Right atrium auricular region (tissue), 2 donors: ENCODE measurements at regions not wholly inside any gene's neighbourhood (a gene's known extent, or its start where the extent isn't known, plus 50 kb on each side); places are given as distances from the start of the nearest gene placed in this dataset.

Experiments used
- DNase-seq: peaks from one replicate; pipeline ENCODE4 v3.0.0-alpha.2; 2019; ENCODE audit warnings: low spot score
- H3K27ac ChIP-seq, 2 donors: fragments of 200-600 bp; sonication (generic); 1 replicate in 1 of 2; 2 replicates in 1 of 2; pipeline ENCODE4 v1.5.1; 2016 to 2019
- H3K27me3 ChIP-seq, 2 donors: fragments of 200-600 bp; sonication (generic); one replicate each; pipeline versions ENCODE4 v1.5.1 to v1.6.0; 2017 to 2019
- H3K36me3 ChIP-seq: fragments of 200-600 bp; sonication (generic); one replicate; pipeline ENCODE4 v1.5.1; 2016
- H3K4me1 ChIP-seq, 2 donors: fragments of 200-600 bp; sonication (generic); one replicate each; pipeline versions ENCODE4 v1.5.1 to v1.6.0; 2017 to 2019
- H3K4me3 ChIP-seq, 2 donors: fragments of 200-600 bp; sonication (generic); 1 replicate in 1 of 2; 2 replicates in 1 of 2; pipeline ENCODE4 v1.5.1; 2017 to 2019; ENCODE audit warnings: mild to moderate bottlenecking in 1 of 2, moderate library complexity in 1 of 2
- H3K9me3 ChIP-seq, 2 donors: fragments of 200-600 bp; sonication (generic); one replicate each; pipeline ENCODE4 v1.5.1; 2019
- CTCF ChIP-seq, 2 donors: fragments of 200-600 bp; sonication (generic); IDR thresholded peaks; one replicate each; pipeline ENCODE4 v1.5.1; 2019; ENCODE audit warnings: antibody characterized with exemption in 2 of 2

- Histone ChIP-seq H3K36me3 (no peaks in the 10 kb centered on the region), H3K27ac (peak overlapping the region in 1 of 2 donors; percentile 62), H3K4me3 (no peak overlapping the region), H3K4me1 (peaks cover 0 to 38% of the 10 kb centered on the region in 2 donors), H3K27me3 (no peaks in the 10 kb centered on the region), H3K9me3 (no peaks in the 10 kb centered on the region)
- no peak for TF ChIP-seq CTCF (IDR thresholded peaks at IDR 0.05)
- no peak for DNase-seq
Observed at GRCh38 chr3:147653367-147653923, 244.3 kb downstream of the ZIC1 start.

DNA sequence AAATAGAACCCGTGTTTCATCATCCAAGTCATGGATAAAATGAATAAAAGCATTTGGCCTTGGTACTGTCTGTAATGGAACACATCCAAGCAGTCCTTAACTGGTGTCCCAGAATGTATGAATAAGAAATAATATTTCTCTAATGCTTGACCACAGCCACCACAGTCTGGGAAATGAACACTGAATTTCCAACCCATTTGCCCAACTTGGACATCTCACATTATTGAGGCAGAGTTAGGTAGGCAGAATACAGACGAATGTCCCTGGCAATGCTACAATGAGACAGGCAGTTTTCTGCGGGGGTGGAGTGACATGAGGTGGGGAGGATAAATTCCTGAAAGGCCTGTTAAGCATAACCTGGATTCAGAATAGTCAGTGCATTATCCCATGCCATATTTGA, 245.7 kb downstream of the ZIC1 start:
- Histone ChIP-seq H3K36me3 (no peaks in the 10 kb centered on the region), H3K27ac (peak overlapping the region in 1 of 2 donors; percentile 54)
- TF ChIP-seq CTCF (IDR thresholded peaks at IDR 0.05) = no peak

GRCh38 chr3:147655236-147655635, 246.1 kb downstream of the ZIC1 start:
- H3K4me1 ChIP-seq = peaks cover 0 to 37% of the 10 kb centered on the region in 2 donors

More for the DNA sequence above, 245.7 kb downstream of the ZIC1 start:
- H3K4me1 ChIP-seq = peaks cover 0 to 38% of the 10 kb centered on the region in 2 donors
- DNase-seq = no peak
- H3K9me3 ChIP-seq = no peaks in the 10 kb centered on the region
- no peak overlapping the region for H3K4me3 ChIP-seq
- H3K27me3 ChIP-seq = no peaks in the 10 kb centered on the region

GRCh38 chr3:147656023-147656422, 246.9 kb downstream of the ZIC1 start:
- no peak for DNase-seq
- no peak for TF ChIP-seq CTCF (IDR thresholded peaks at IDR 0.05)
- no peak overlapping the region for H3K4me3 ChIP-seq
- no peaks in the 10 kb centered on the region for H3K27me3 ChIP-seq
- no peaks in the 10 kb centered on the region for H3K9me3 ChIP-seq
- peak overlapping the region in 1 of 2 donors; percentile 54 for H3K27ac ChIP-seq
- H3K36me3 ChIP-seq = no peaks in the 10 kb centered on the region
- H3K4me1 ChIP-seq = peaks cover 0 to 29% of the 10 kb centered on the region in 2 donors

More at GRCh38 chr3:147655236-147655635, 246.1 kb downstream of the ZIC1 start:
- no peaks in the 10 kb centered on the region for H3K9me3 ChIP-seq
- H3K36me3 ChIP-seq = no peaks in the 10 kb centered on the region
- TF ChIP-seq CTCF (IDR thresholded peaks at IDR 0.05) = no peak
- H3K27ac ChIP-seq = peak overlapping the region in 1 of 2 donors; percentile 54
- no peak for DNase-seq
- H3K27me3 ChIP-seq = no peaks in the 10 kb centered on the region
- H3K4me3 ChIP-seq = no peak overlapping the region

GRCh38 chr3:147661916-147662315, 252.8 kb downstream of the ZIC1 start:
- Histone ChIP-seq H3K4me3 (no peak overlapping the region), H3K4me1 (no peaks in the 10 kb centered on the region), H3K27ac (no peak overlapping the region), H3K27me3 (no peaks in the 10 kb centered on the region), H3K36me3 (no peaks in the 10 kb centered on the region), H3K9me3 (no peaks in the 10 kb centered on the region)
- no peak for TF ChIP-seq CTCF (IDR thresholded peaks at IDR 0.05)
- DNase-seq = no peak

DNA sequence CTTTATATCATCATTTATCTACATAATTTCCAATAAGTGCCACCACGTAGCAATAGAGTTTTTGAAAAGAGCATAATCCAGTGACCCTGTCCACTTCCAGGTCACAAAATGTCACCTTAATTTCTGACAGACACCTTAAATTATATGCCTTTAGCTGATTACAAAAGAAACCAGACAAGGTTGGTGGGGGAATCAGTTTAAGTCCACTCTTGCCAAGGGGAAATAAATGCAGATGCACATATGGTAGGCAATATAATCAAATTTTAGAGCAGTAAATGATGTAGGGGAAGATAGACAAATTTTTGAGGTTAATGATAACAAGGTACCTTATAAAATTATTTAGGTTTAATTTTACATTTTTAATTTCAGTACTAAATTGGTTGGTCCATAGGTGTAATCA, 253.5 kb downstream of the ZIC1 start:
- Histone ChIP-seq H3K4me1 (no peaks in the 10 kb centered on the region), H3K27me3 (no peaks in the 10 kb centered on the region), H3K9me3 (no peaks in the 10 kb centered on the region), H3K27ac (no peak overlapping the region), H3K36me3 (no peaks in the 10 kb centered on the region), H3K4me3 (no peak overlapping the region)
- no peak for TF ChIP-seq CTCF (IDR thresholded peaks at IDR 0.05)
- no peak for DNase-seq
